SK-N-SH (cell line): ENCODE measurements at regions not wholly inside any gene's neighbourhood (a gene's known extent, or its start where the extent isn't known, plus 50 kb on each side); places are given as distances from the start of the nearest gene placed in this dataset.

Source experiments
- CTCF ChIA-PET: fragments of 300-600, 350-600 bp; formaldehyde crosslinking; extraction: SDS; loops from one replicate; lab custom pipeline; 2021; lab: Yijun Ruan, JAX
- POLR2A ChIA-PET: fragments of 350-600 bp; sonication (Branson Sonifier 250); formaldehyde crosslinking; extraction: SDS; loops from one replicate; lab custom pipeline; 2020; ENCODE audit warnings: antibody characterized with exemption, inconsistent platforms; lab: Yijun Ruan, JAX
- DNase-seq: peaks from one replicate; pipeline ENCODE4 v3.0.0; 2012
- H2AFZ ChIP-seq: fragments of 200-600 bp; sonication (generic); 2 replicates; pipeline ENCODE4 v1.8.1; 2016; ENCODE audit warnings: antibody characterized with exemption, mild to moderate bottlenecking, low read depth
- H3F3A ChIP-seq: fragments of 200-600 bp; sonication (generic); replicated peaks from 2 replicates; pipeline ENCODE3; 2016; ENCODE audit warnings: antibody characterized with exemption, mild to moderate bottlenecking; ENCODE audit not compliant: insufficient read depth
- H3K27ac ChIP-seq, 2 experiments: fragments of 200-500 bp in 1 of 2; fragments of 200-600 bp in 1 of 2; sonication (Bioruptor generic) in 1 of 2; sonication (generic), shearing (Covaris generic) in 1 of 2; 2 replicates each; pipeline versions ENCODE4 v1.5.1 to v1.6.1; 2014 to 2016; ENCODE audit warnings: low read depth in 2 of 2, inconsistent platforms in 1 of 2, low read length in 1 of 2, mild to moderate bottlenecking in 1 of 2, mixed read lengths in 1 of 2
- H3K27me3 ChIP-seq: fragments of 200-600 bp; sonication (generic), shearing (Covaris generic); 2 replicates; pipeline ENCODE4 v1.6.1; 2016; ENCODE audit warnings: mixed run types; ENCODE audit not compliant: insufficient read depth
- H3K36me3 ChIP-seq, 2 experiments: fragments of 200-500 bp in 1 of 2; fragments of 200-600 bp in 1 of 2; sonication (Bioruptor generic) in 1 of 2; sonication (generic) in 1 of 2; replicated peaks in 1 of 2; 2 replicates each; pipeline versions ENCODE3 to v1.5.1; 2014 to 2016; ENCODE audit warnings: low read length in 1 of 2, mild to moderate bottlenecking in 1 of 2; ENCODE audit not compliant: insufficient read depth in 2 of 2, control insufficient read depth in 1 of 2
- H3K4me1 ChIP-seq, 2 experiments: fragments of 200-500 bp in 1 of 2; fragments of 200-600 bp in 1 of 2; sonication (Bioruptor generic) in 1 of 2; sonication (generic), shearing (Covaris generic) in 1 of 2; 2 replicates each; pipeline versions ENCODE4 v1.5.1 to v1.6.1; 2014 to 2016; ENCODE audit warnings: low read depth in 1 of 2, low read length in 1 of 2, mixed run types in 1 of 2; ENCODE audit not compliant: insufficient read depth in 2 of 2, control insufficient read depth in 1 of 2
- H3K4me2 ChIP-seq: fragments of 200-600 bp; sonication (generic), shearing (Covaris generic); 2 replicates; pipeline ENCODE4 v1.6.1; 2017; ENCODE audit warnings: mixed run types
- H3K4me3 ChIP-seq, 2 experiments: fragments of 200-500 bp in 1 of 2; fragments of 200-600 bp in 1 of 2; sonication (Bioruptor generic) in 1 of 2; sonication (generic), shearing (Covaris generic) in 1 of 2; 2 replicates each; pipeline versions ENCODE4 v1.5.1 to v1.8.1; 2014 to 2016; ENCODE audit warnings: low read depth in 2 of 2, inconsistent platforms in 1 of 2, low read length in 1 of 2, mild to moderate bottlenecking in 1 of 2, mixed read lengths in 1 of 2, moderate library complexity in 1 of 2
- H3K79me2 ChIP-seq: fragments of 200-600 bp; sonication (generic); 2 replicates; pipeline ENCODE4 v1.8.1; 2017; ENCODE audit warnings: mild to moderate bottlenecking; ENCODE audit not compliant: insufficient read depth
- H3K9ac ChIP-seq: fragments of 200-600 bp; sonication (generic); 2 replicates; pipeline ENCODE4 v1.6.1; 2017; ENCODE audit warnings: mixed run types
- H3K9me2 ChIP-seq: fragments of 200-600 bp; sonication (generic); 2 replicates; pipeline ENCODE4 v1.6.1; 2017; ENCODE audit warnings: mixed run types
- H3K9me3 ChIP-seq: fragments of 200-600 bp; sonication (generic); 2 replicates; pipeline ENCODE4 v1.6.1; 2017; ENCODE audit warnings: mixed run types, mild to moderate bottlenecking, moderate library complexity
- H4K20me1 ChIP-seq: fragments of 200-600 bp; sonication (generic); 2 replicates; pipeline ENCODE4 v1.6.1; 2017; ENCODE audit warnings: mild to moderate bottlenecking, mixed run types; ENCODE audit not compliant: insufficient read depth
- ELF1 ChIP-seq: IDR thresholded peaks from 2 replicates; pipeline ENCODE4 v1.4.0; 2012
- EP300 ChIP-seq, 2 experiments: IDR thresholded peaks; 2 replicates each; pipeline versions ENCODE4 v1.4.0 to v1.6.1; 2012; ENCODE audit warnings: borderline replicate concordance in 1 of 2, low read depth in 1 of 2, low read length in 1 of 2
- EZH2phosphoT487 ChIP-seq: fragments of 200-600 bp; sonication (generic); IDR thresholded peaks from 2 replicates; pipeline ENCODE4 v1.6.1; 2017; ENCODE audit warnings: low read depth, mixed run types, mild to moderate bottlenecking, antibody characterized with exemption, moderate library complexity, borderline replicate concordance
- FOXJ3 ChIP-seq: sonication (generic); formaldehyde crosslinking; IDR thresholded peaks from 2 replicates; pipeline ENCODE4 v1.5.1; 2020; ENCODE audit warnings: mild to moderate bottlenecking, missing genetic modification reagents
- JUND ChIP-seq: IDR thresholded peaks from 2 replicates; pipeline ENCODE4 v1.4.0; 2012
- MAX ChIP-seq: IDR thresholded peaks from 2 replicates; pipeline ENCODE4 v1.4.0; 2012; ENCODE audit warnings: low read depth
- MEF2A ChIP-seq: IDR thresholded peaks from 2 replicates; pipeline ENCODE4 v1.4.0; 2012; ENCODE audit warnings: low read depth, borderline replicate concordance
- POLR2AphosphoS5 ChIP-seq: IDR thresholded peaks from 2 replicates; pipeline ENCODE4 v1.6.1; 2012; ENCODE audit warnings: low read depth, low read length
- RCOR1 ChIP-seq: fragments of 150-350 bp; IDR thresholded peaks from 2 replicates; pipeline ENCODE4 v1.6.1; 2017; ENCODE audit warnings: antibody characterized with exemption, low read length
- REST ChIP-seq: IDR thresholded peaks from 2 replicates; pipeline ENCODE4 v1.6.1; 2012; ENCODE audit warnings: mild to moderate bottlenecking, low read depth, low read length, moderate library complexity
- RFX5 ChIP-seq: IDR thresholded peaks from 2 replicates; pipeline ENCODE4 v1.6.1; 2012; ENCODE audit warnings: mild to moderate bottlenecking, improper control_type of control experiment, low read length
- SIN3A ChIP-seq: IDR thresholded peaks from 2 replicates; pipeline ENCODE4 v1.6.1; 2012; ENCODE audit warnings: low read depth, mild to moderate bottlenecking, low read length, moderate library complexity, borderline replicate concordance
- SMC3 ChIP-seq: IDR thresholded peaks from 2 replicates; pipeline ENCODE4 v1.6.1; 2012; ENCODE audit warnings: low read depth, low read length, improper control_type of control experiment
- TAF1 ChIP-seq: IDR thresholded peaks from 2 replicates; pipeline ENCODE4 v1.6.1; 2012; ENCODE audit warnings: low read depth, mild to moderate bottlenecking, low read length, moderate library complexity, borderline replicate concordance
- TCF12 ChIP-seq: IDR thresholded peaks from 2 replicates; pipeline ENCODE4 v1.4.0; 2012
- TEAD4 ChIP-seq: IDR thresholded peaks from 2 replicates; pipeline ENCODE4 v1.4.0; 2012; ENCODE audit warnings: mild to moderate bottlenecking, borderline replicate concordance; ENCODE audit not compliant: insufficient read depth
- USF1 ChIP-seq: IDR thresholded peaks from 2 replicates; pipeline ENCODE4 v1.4.0; 2012; ENCODE audit warnings: low read depth, borderline replicate concordance
- USF2 ChIP-seq: fragments of 150-350 bp; IDR thresholded peaks from 2 replicates; pipeline ENCODE4 v1.6.1; 2017; ENCODE audit warnings: antibody characterized with exemption, low read length, low read depth, borderline replicate concordance
- YY1 ChIP-seq: IDR thresholded peaks from 2 replicates; pipeline ENCODE4 v1.4.0; 2012; ENCODE audit warnings: low read depth, mild to moderate bottlenecking
- ZBTB33 ChIP-seq: IDR thresholded peaks from 2 replicates; pipeline ENCODE4 v1.4.0; 2012; ENCODE audit warnings: low read depth, borderline replicate concordance
- WGBS: methylation state at CpG from one replicate; pipeline ENCODE4 v1.1.6; 2017; ENCODE audit warnings: low lambda C conversion rate; 5-methylcytosine and 5-hydroxymethylcytosine counted together

- WGBS = 63% methylated on average over 4 of the region's 4 CpGs
- no peak overlapping the region for H3K4me2 ChIP-seq
- H3F3A ChIP-seq = no peaks in the 10 kb centered on the region
- ChIA-PET CTCF (no interaction called here), POLR2A (no interaction called here)
- no peak overlapping the region for H3K4me3 ChIP-seq
- H3K79me2 ChIP-seq = no peaks in the 10 kb centered on the region
- H3K9ac ChIP-seq = no peak overlapping the region
- H3K27me3 ChIP-seq = no peaks in the 10 kb centered on the region
- H3K9me2 ChIP-seq = no peaks in the 10 kb centered on the region
- H3K36me3 ChIP-seq = no peaks in the 10 kb centered on the region
- H4K20me1 ChIP-seq = no peaks in the 10 kb centered on the region
- no peak overlapping the region for H2AFZ ChIP-seq
- no peaks in the 10 kb centered on the region for H3K4me1 ChIP-seq
- DNase-seq = no peak
- H3K9me3 ChIP-seq = no peaks in the 10 kb centered on the region
- TF ChIP-seq RCOR1 (no peak), USF2 (no peak), TAF1 (no peak), TCF12 (no peak), USF1 (no peak), TEAD4 (no peak)
- no peak overlapping the region for H3K27ac ChIP-seq
Observed at GRCh38 chr15:87649175-87649574, 607.4 kb downstream of the NTRK3 start.

GRCh38 chr15:87648278-87648677, 608.3 kb downstream of the NTRK3 start:
- Histone ChIP-seq H3K27me3 (no peaks in the 10 kb centered on the region), H3K4me1 (no peaks in the 10 kb centered on the region), H2AFZ (no peak overlapping the region), H4K20me1 (no peaks in the 10 kb centered on the region), H3K79me2 (no peaks in the 10 kb centered on the region), H3K9me2 (no peaks in the 10 kb centered on the region), H3K9ac (no peak overlapping the region), H3K36me3 (no peaks in the 10 kb centered on the region), H3K4me2 (no peak overlapping the region), H3K4me3 (no peak overlapping the region)
- ChIA-PET CTCF (no interaction called here), POLR2A (no interaction called here)
- WGBS = 39% methylated on average over 5 of the region's 5 CpGs
- DNase-seq = no peak
- TF ChIP-seq YY1 (no peak), EP300 (IDR thresholded peaks at IDR 0.05; ENCODE audit: borderline replicate concordance in 1 of 2, low read depth in 1 of 2, low read length in 1 of 2) (no peak), MEF2A (no peak), REST (no peak), FOXJ3 (no peak), MAX (no peak), SIN3A (no peak), ELF1 (no peak), POLR2AphosphoS5 (no peak), SMC3 (no peak), JUND (no peak), RFX5 (no peak), TEAD4 (no peak), ZBTB33 (no peak), EZH2phosphoT487 (no peak)
- TF ChIP-seq, all 33 proteins: peak for 0
- Histone ChIP-seq H3K9me3 (no peaks in the 10 kb centered on the region), H3F3A (no peaks in the 10 kb centered on the region), H3K27ac (no peak overlapping the region)
